OCI-LY7 (cell line): ENCODE measurements at regions not wholly inside any gene's neighbourhood (a gene's known extent, or its start where the extent isn't known, plus 50 kb on each side); places are given as distances from the start of the nearest gene placed in this dataset.

ENCODE experiments used
- EZH2phosphoT487 ChIP-seq: fragments of 200-600 bp; sonication (generic); IDR thresholded peaks from 2 replicates; pipeline ENCODE4 v1.6.1; 2018; ENCODE audit warnings: low read depth, borderline replicate concordance, mild to moderate bottlenecking, mixed run types, antibody characterized with exemption, low read length, moderate library complexity, mixed read lengths
- TF ChIP-seq, protein P1 (sequence below): fragments of 200-600 bp; sonication (generic); conservative IDR thresholded peaks from 2 replicates; pipeline ENCODE4 v1.5.1; 2014; ENCODE audit warnings: mild to moderate bottlenecking, antibody characterized with exemption, low read length, moderate library complexity, mixed read lengths

GRCh38 chr14:86364634-86365033 lies 834.7 kb downstream of the FLRT2 start:
- TF ChIP-seq, protein P1, sequence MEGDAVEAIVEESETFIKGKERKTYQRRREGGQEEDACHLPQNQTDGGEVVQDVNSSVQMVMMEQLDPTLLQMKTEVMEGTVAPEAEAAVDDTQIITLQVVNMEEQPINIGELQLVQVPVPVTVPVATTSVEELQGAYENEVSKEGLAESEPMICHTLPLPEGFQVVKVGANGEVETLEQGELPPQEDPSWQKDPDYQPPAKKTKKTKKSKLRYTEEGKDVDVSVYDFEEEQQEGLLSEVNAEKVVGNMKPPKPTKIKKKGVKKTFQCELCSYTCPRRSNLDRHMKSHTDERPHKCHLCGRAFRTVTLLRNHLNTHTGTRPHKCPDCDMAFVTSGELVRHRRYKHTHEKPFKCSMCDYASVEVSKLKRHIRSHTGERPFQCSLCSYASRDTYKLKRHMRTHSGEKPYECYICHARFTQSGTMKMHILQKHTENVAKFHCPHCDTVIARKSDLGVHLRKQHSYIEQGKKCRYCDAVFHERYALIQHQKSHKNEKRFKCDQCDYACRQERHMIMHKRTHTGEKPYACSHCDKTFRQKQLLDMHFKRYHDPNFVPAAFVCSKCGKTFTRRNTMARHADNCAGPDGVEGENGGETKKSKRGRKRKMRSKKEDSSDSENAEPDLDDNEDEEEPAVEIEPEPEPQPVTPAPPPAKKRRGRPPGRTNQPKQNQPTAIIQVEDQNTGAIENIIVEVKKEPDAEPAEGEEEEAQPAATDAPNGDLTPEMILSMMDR: no peak
- TF ChIP-seq EZH2phosphoT487: no peak
